DMS114 treated with DMSO at 0.1 percent for 48 hours (cell line): ENCODE measurements at regions not wholly inside any gene's neighbourhood (a gene's known extent, or its start where the extent isn't known, plus 50 kb on each side); places are given as distances from the start of the nearest gene placed in this dataset.

Experiments
- DNase-seq: peaks from one replicate; lab custom pipeline; 2025; ENCODE audit not compliant: unreplicated experiment; lab: John Stamatoyannopoulos, UW

DNA sequence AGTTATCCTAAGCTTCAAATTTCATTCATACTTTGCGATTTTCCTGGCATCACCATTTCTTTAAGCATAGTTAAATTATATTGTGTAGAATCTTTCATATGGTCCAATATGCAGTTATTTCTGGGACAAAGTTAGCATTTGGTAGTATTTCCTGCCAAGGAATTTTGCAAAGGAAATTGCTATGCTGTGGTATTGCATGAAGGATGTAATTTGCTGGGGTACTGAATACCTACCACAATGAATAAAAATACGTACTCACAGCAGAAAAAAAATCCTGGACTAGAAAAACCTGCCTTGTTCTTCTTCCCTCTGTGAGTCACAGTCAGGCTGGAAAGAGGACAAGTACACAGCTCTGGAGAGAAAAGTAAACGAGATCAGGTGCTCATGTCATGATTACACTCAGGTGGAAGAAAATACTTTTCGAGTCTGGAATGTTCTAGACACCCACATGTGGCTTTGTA lies 241.2 kb downstream of the PTBP2 start:
- DNase-seq, result no peak

DNA sequence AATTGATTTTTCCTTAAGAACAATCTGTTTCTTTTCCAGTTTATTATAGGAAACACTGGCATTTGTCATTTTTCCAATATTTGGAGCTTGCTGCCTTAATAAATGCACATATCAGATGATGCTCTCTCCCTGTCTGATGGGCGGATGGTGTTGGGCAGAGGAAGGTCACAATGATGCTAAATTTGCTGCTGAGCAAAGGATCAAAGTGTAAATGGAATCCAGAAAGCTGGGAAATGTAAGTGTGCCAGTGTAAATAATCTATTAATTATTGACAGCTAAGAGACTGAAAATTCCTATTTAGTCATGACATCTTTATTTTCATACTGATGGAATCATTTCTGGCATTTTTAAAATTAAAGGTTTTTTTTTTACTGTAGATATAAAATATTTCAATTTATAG lies 243.2 kb downstream of the PTBP2 start:
- no peak for DNase-seq

DNA sequence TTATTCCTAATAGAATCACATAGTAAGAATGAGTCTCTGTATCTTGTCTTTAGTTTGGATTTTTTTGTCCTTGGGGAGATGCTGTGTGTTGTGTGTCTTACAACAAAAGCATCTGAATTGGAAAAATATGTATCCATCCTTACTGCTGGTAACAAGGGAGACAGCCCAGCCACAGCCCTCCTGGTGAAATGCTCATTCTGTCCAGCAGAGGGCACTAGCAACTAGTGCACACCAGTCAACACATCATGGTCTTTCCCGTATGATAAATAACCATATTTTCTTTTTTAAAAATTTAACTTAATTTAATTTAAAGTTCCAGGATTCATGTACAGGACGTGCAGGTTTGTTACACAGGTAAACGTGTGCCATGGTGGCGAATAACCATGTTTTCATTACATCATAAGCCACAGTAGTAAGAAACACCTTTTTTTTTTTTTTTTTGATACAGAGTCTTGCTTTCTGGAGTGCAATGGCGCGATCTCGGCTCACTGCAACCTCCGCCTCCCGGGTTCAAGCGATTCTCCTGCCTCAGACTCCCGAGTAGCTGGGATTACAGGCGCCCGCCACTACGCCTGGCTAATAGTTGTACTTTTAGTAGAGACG lies 245.1 kb downstream of the PTBP2 start:
- DNase-seq, result peak; percentile 69

DNA sequence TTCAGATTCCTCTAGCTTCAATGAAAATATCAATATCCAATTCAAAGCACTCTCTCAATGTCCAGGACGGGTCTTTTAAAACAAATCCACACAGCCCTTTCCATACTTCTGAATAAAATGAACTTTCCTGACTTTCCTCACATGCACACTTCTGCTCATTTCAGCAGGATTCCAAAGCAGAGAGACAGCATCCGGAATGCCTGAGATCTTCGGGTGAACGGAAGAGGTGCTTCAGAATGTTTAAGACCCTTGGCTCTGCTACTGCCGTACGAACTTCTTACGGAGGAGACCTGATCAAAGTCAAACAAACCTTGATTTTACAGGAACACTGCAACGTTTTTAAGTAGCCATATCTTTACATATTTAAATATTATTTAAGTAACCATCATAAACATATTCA lies 245.7 kb downstream of the PTBP2 start:
- no peak for DNase-seq

DNA sequence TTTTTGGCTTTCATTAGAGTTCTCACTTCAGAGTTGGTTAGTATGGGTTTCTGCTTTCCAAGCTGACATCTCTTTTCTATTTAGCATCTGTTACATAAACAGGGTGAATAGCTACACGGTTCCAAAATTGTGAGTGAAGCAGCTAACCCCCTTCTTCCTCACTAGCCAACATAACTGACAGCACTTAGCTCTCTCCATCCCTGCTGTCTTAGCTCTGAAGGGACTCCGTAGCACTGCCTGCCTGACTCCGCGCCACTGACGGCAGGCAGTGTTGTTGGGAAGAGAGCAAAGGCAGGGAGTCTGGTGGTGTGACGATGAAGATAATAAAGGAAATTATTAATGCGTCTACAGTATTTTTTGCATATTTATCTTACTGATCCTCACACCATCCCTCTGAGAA lies 247.0 kb downstream of the PTBP2 start:
- no peak for DNase-seq

DNA sequence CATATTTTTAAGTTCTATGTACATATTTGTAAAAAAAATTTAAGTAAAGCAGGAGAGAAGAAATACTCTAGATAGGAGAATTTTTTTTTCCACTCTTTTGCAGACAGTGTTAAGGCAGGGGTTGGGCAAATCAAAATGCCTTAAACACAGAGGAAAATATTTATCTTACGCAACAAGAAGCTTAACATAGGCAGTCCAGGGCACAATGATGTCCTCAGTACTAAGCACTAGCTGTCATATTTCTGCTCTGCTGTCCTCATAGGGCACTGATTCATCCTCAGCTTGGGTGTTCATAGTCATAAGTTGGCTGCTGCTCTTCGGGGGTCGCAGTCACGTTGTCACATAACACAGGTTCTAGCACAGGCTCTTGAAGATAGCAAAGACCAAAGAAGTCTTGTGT lies 247.4 kb downstream of the PTBP2 start:
- no peak for DNase-seq

DNA sequence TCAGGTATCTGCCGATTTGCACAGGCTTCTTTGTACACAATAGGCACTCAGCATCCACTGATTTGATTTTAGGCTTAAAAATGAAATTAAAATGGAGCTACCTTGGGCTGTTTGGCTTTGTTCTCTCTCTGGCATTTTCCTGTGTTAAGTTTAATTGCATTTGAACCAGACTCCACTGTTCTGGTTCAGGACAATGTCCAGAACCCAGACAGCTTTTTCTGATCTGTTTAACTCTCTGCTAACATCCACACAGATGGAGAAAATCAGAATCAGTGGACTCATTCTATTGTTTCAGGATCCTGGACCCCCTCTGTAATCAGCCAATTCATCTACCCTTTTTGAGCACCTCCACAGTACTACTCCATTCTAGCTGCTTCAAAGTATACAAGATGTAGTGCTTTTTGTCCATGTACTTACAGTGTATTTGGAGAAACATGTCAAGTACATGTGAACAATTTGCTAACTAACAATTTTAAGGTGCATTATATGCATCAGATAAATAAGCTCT lies 248.1 kb downstream of the PTBP2 start:
- DNase-seq, result no peak

DNA sequence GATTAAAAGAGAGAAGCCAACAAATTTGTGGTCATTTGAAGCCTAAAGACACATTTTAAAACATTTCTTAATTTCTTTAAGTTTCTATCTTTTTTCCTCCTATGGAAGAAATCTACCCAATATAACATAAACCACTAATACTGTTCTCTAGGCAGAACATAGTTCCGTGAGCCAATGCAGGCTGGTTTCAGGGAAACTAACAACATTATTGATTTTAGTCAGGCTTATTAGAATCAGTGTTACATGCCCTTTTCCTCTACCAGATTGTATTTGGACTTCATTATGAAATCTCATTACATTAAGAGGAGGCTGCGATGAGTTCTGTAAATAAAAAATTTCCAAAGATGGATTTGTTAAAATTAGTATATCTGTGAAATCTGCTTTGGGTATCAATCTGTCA lies 249.9 kb downstream of the PTBP2 start:
- no peak for DNase-seq

DNA sequence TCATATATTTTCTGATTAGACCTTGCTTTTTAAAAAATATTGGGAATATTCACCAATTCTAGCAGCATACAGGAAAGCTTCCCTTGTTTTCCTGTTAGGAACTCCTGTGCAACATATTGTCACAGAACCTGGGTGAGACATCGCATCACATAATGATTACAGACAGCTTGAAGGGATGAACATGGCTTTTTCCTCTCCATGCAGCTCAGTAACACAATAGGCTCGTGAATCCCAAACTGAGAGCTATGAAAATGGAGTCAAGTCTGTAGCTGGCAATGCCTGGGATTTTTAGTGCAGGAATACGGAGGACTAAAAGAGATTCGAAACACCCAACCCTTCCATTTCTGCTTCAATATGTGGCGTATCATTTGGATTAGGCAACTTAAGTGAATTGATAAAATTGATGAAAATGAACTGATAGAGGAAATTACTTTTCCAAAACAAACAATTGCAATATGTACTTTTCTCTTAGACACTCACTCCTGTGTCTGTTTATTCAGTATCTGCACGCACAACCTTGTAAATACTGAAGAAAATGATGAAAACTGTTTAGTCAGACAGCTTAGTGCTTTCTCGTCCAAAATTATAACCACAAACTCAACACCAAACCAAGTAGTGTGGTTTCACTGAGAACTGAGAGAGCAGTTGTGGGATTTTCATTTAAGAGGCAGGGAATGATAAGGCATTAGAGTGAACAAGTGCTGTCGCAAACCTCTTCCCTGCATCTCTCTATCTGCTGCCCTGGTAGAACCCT lies 250.4 kb downstream of the PTBP2 start:
- no peak for DNase-seq

DNA sequence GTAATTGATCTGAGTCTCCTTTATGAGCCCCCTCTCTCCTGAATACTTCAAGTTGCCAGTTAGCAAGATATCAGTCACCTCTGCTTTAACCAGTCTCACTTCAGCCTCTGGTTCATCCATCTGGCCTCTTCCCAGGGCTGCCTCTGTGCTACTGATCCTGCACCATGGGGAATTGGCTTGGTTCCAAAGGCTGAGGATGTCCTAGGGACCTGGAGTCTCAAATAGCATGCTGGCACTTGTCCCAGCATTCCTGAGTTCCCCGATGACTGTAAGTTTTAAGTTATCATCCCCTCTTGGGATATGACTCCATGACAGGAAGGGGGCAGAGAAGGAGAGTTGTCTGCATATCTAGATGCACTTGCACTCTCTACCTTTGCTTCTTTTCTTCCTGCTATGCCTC lies 252.0 kb downstream of the PTBP2 start:
- no peak for DNase-seq

DNA sequence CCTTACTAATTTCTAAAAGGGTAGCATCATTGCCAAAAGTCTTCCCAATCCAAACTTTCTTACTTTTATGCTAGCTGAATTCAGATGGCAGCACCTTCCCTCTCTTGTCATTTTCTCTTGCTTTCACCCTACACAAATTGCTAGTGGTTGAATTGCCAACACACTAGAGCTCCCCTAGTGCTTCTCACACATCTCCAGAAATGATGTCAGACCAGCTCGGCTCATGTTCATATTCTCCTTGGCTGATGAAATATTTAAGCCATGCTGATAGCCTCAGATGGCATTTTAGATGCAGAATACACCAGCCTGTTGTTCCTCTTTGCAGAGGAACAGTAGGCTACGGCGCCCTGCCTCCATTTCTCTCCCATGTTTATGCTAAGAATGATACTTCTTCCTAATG lies 256.9 kb downstream of the PTBP2 start:
- DNase-seq, result no peak

DNA sequence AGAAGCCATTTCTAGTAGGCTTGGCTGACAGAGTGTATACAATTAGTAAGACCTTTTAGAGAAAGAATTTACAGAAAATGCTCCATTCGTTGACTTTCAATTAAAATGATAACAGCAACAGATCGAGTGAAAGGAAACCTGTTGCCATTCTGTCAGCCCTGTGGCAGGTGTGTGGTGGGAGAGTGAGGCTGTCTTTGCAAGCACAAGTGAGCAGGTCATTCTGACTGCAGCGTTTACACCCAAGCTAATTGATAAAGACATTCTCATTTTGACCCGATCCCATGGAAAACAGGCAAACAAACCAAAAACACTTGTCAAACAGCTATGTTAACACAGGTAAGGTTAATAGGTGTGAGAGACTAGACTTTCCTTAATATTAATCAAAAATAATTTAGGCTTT lies 257.3 kb downstream of the PTBP2 start:
- DNase-seq, result no peak

DNA sequence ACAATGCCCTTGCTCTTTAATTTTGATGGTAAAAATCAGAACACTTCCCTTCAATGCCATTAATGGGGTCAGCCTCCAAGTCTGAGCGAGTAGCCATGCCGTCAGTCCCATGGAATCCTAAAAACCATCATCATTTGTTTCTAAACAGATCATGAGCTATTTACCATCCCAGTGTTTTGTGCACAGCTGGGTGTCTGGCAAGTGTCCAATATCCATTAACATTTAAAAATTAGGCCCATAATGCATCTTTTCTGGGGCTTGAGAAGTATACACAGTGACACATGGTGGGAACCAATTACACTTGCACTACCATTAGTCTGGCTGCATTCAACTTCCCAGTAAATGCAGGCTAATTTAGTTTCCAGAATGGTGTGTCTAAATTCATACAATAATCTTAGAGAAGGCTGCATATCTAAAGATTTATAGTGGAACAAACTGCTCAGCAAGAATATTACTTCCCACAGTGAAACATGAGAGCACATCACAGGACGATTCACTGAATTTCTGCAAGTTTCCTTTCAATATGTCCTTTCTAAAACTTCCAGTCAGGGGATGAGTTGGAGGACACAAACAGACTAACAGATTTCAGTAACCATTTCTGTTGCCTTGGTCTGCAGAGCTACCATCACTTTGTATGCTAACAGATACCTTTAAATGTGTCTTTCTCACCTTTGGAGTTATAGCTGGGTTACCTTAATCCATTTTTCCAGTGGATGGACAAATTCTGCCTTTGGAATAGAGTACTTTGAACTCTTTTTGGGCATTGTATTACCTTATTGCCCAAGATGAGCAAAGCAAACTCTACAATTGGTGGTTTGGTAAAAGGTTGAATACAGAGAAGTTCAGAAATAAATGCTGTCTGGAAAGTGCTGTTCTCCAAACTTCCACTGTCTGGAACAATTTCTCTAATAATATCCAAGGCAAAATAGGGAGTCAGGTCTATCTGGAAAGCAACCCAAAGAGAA lies 258.0 kb downstream of the PTBP2 start:
- DNase-seq, result no peak

DNA sequence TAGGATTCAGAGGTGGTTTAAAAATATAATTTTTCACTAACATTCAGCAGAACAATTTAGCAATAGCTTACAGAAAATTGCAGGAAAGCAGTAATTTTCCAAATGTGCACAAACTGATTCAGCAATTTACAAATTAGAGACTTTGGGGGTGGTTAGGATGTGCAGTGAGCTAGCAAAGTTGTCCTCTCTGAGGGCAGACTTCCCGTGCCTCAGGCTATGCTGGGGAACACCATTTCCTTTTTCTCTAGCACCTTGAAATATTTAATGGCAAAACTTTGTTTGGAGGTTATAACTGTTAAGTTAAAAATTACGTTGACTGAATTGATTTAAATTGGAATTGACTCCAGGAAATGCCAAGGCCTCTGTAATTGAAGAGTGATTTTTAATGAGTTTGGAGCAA lies 258.9 kb downstream of the PTBP2 start:
- DNase-seq, result no peak

DNA sequence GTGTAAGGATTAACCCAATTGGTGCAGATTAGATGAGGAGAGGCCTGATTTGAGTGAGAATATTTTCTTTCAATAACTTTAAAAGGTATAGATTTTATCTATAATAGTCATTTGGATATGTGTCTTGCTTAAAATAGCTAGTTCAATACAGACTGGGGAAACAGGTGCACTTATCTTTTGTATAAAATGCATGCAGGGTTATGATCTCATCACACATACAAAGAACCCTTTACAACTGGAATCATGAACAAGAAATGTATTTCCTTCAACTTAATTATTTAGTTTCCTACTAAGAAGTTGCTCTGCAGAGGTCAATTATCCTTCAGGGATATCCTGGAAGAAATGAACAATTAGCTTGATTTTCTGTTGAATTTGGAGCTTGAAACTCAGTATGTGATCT lies 259.6 kb downstream of the PTBP2 start:
- DNase-seq, result no peak

DNA sequence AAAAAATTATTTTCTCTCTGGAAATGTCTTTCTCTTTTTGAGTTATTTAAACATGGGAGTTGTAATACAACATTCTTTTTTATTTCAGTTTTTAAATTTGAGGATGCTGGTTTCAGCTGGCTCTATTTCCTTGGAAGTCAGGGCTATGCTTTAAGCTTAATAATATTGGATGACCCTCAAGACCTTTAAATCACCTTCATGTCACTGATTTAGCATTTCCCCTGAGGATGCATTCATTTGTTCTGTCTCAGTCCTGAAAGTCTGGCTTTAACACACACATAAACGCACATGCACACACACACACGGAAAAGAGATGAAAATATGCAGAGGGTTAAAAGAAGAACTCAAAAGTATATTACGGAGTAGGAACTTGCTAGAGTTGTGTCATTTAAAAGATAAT lies 260.5 kb downstream of the PTBP2 start:
- DNase-seq, result no peak

DNA sequence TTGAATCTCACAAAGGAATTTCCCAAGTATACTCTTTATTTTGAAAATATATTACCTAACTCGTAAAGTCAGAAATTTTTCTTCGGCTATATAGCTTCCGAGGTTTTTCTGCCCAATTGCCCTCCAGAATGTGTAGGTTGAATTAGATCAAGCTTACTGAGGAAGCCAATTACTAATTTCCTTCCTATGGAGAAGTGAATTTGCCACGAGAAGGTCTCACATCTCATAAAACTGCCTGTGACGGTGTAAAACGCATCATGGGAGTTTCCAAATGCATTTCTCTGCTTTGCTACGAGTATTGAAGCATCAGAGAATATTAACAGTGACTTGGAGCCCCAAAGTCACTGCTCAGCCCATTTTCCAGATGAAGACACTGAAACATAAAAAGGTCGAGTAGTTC lies 262.3 kb downstream of the PTBP2 start:
- no peak for DNase-seq

DNA sequence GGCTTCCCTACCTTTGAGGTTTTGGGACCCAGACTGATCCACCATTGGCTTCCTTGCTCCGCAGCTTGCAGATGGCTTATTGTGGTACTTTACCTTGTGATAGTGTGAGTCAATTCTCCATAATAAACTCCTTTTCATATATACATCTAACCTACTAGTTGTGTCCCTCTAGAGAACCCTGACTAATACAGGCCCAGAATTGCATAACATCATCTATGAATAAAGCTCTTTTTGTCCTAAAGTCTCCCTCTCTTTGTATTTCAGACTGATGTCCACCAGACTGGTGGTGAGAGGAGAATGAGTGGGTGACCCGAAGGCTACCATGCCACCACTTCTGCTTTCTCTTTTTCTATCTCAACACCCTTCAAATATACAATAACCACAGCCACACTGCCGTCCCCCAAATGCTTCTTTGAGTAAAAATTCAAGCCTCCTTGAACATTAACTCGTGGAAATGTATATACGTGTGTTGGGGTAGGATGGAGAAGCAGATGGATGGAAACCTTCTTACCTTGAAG lies 265.7 kb downstream of the PTBP2 start:
- no peak for DNase-seq

DNA sequence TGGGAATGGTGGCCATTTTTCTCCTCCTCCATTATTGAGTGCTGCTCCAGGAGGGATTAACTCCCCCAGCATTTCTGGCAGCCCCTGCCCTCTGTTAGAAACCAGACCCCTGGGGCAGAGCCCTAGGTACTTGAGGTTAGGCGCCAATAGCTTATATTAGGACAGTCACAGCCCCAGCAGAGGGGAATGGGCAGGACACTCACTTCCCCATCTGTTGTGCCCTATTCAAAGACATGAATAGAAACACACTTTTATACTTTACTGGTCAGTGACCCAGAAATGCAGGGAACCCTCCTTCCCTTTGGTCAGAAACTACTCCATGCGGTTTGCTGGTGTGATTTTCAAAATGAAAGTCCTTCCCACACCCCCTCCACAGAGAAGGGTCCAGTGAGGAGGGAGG lies 267.7 kb downstream of the PTBP2 start:
- no peak for DNase-seq

DNA sequence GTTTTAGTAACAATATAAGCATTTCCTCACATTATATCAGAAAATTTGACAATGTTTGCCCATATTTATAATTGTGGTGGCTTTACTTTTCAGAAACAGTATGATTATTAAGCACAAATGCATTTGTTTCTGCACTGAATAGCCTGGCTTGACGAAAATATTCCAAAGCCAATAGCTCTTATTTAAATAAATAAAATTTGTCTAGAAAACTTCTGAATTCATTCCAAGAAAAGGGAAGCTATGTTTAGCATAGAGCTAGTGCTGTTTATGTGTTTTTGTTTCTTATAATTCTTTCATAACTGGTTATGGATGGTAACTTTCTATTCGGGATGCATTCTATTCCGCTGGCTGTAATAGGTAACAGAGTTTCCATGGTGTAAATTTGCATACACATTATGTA lies 268.6 kb downstream of the PTBP2 start:
- no peak for DNase-seq

DNA sequence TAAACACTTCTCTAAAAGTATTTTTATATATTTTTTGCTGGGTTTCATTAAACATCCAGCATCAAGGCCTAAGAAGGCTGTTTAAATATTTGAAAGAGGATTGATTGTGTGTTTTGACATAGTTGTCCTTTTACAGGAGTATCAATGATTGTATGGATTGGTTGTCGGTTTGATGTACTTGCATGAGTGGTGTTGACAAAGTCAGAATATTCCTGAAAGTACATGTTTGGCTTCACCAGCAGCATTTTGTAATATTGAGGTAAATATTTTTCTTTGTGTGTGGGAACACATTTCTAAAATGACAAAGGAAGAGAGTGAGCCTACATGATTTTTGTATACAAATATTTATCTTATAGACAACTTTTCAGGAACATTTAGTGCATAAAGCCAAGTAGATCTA lies 269.7 kb downstream of the PTBP2 start:
- no peak for DNase-seq
